DOHH2 (cell line): ENCODE measurements at regions not wholly inside any gene's neighbourhood (a gene's known extent, or its start where the extent isn't known, plus 50 kb on each side); places are given as distances from the start of the nearest gene placed in this dataset.

Experiments used
- CTCF ChIP-seq: fragments of 200-600 bp; sonication (generic); IDR thresholded peaks from one replicate; pipeline ENCODE4 v1.5.1; 2014; ENCODE audit warnings: antibody characterized with exemption, mild to moderate bottlenecking, low read depth, low read length; ENCODE audit not compliant: poor library complexity, severe bottlenecking
- EZH2phosphoT487 ChIP-seq: fragments of 200-600 bp; sonication (generic); IDR thresholded peaks from 2 replicates; pipeline ENCODE4 v1.6.1; 2017; ENCODE audit warnings: borderline replicate concordance, mild to moderate bottlenecking, antibody characterized with exemption, low read length, moderate library complexity, mixed read lengths

DNA sequence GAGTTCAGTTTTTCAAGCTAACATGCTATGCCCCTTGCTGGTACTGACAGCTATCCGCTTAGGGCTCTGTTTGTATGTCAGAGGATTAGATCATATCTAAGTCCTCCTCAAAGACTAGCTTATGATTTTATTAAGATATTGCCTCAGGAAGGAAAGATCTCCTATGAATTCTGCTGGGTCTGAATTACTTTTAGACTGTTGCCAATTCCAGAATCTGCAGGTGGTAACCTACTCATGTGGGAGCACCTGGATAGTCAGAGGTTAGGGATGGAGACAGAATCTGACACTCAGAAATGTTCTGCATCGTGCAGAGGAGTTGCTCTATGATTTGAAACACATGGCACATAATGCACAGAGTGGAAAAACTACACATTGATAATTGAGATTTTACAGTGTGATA lies 843.4 kb downstream of the SLC6A15 start:
- TF ChIP-seq CTCF: no peak
- no peak for TF ChIP-seq EZH2phosphoT487
